NCI-H146 treated with DMSO at 0.1 percent for 48 hours (cell line): ENCODE measurements at regions not wholly inside any gene's neighbourhood (a gene's known extent, or its start where the extent isn't known, plus 50 kb on each side); places are given as distances from the start of the nearest gene placed in this dataset.
"Not testable (repeated sequence)": the region's sequence is repeated elsewhere in the genome, so short reads cannot be mapped to it uniquely, and the experiment has no call there.

Experiments used
- DNase-seq: peaks from one replicate; lab custom pipeline; 2025; ENCODE audit not compliant: unreplicated experiment; lab: John Stamatoyannopoulos, UW

DNA sequence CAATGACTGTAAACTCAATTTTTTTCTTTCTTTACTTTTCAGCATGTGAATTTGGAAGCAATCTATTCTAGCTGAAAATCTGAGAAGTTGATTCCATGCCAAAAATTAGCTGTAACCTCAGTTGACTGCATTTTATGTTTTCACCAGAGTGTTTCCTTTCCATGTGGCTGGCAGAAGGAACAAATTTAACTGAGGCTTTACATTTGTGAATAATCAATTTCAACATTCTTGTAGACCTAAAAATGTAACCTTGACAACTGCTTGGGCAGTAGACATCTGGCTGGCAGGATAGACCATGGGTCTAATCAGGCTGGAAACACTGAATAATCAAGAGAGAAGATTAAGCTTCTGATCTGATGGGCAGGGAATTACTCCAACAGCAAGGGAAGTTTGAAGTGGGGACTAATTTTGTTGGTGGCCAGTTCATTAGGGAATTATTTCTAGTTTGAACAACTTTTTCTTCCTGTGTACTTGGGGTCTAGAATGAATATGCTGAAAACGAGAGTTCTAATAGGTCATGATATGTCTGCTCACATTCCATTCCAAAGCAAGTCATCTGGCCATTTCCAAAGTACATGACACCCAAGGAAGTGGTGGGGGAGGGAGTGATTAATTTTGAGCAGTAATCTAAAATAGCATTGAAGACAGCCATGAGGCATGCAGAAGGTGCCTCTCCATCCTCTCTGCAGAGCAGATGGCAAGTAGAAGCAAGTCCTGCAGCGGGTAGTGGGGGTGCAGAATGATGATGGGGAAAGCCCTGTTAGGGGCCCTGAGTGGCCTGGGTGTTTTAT is 68.2 kb downstream of the ATP23 start:
- no peak for DNase-seq

DNA sequence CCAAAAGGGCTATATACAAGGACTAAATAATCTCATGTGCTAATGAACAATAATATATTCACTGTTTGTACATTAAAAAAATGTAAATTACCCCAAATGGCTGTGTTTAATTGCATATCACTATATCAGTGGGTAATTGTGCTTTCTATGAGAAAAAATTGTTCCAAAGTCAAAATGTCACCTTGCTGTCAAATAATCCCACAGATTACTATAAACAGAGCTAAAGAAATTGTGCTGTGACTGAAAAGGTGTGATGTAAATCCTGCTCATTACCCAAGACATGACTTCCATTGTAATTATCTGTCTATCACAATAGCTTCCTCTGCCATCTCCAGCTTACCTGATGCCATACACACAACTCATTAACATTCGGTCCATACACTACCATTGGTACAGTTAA is 70.3 kb downstream of the ATP23 start:
- DNase-seq: no peak

- DNase-seq: not testable (repeated sequence)
Observed at GRCh38 chr12:58022379-58023020, 81.1 kb downstream of the ATP23 start.

DNA sequence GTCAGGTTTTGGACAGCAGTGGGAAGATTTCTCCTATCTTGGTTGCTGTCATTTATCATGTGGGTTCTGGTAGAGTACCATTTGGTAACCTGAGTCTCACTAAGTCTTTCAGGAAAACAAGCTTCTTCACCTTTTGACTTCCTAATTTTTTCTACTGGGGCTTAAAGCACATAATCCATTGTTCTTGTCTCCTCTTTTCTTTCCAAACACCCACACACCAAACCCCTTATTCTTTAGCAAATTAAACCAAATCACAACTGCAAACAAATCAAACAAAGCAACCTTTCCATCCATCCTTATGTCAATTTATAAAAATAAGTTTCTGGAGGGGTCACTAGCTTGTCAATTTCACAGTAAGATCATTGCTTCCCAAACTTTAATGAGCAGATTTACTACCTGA is 84.1 kb downstream of the ATP23 start:
- no peak for DNase-seq

GRCh38 chr12:58026426-58026825 is 85.1 kb downstream of the ATP23 start:
- no peak for DNase-seq

- DNase-seq: no peak
Observed at GRCh38 chr12:58026897-58027891, 85.8 kb downstream of the ATP23 start.

GRCh38 chr12:58028294-58028693 is 86.9 kb downstream of the ATP23 start:
- DNase-seq: no peak

DNA sequence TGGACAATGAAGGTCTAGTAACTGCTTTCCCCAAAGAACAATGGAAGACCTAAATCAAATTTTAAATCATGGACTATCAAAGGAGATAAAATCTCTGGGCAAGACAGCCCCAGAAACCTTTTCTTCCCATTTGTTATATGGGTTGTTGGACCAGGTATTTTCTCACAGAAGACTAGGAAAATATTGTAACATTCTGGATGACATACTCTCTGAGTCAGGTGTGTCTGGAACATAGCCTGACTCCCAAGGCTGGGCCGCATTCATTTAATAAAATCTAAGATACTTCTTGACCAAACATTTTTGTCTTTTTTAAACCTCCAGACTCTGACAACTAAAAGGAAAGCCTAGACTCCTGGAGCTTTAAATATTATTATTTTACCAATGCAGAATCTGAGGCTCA is 87.9 kb downstream of the ATP23 start:
- DNase-seq: no peak

DNA sequence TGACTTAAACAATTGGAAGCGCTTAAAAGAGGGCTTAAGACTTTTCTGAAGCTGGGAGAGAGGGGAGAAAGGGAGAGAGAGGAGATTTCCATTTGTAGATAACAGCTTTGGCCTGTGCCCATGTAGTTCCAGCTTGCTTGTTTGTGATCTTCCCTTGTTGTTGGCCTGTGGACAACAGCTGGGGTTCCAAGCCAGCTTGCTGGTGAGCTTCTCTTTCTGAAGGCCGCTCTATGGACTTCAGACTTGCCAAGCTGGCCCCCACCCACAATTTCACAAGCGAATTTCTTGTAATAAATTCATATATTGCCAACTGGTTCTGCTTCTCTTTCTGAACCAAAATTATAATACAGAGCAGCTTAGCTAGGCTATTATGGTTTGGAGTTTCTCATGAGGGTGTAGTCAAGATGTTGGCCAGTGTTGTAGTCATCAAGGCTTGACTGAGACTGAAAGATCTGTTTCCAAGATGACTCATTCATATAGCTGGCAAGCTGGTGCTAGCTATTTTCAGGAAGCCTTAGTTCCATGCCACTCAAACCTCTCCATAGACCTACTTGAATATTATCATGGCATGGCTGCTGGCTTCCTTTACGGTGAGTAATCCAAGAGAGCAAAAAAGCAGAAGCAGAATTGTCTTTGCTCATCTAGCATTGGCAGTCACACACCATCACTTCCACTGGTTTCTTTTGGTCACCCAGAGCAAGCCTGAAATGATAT is 89.4 kb downstream of the ATP23 start:
- DNase-seq: no peak

GRCh38 chr12:58032156-58032555 is 90.8 kb downstream of the ATP23 start:
- DNase-seq: no peak

DNA sequence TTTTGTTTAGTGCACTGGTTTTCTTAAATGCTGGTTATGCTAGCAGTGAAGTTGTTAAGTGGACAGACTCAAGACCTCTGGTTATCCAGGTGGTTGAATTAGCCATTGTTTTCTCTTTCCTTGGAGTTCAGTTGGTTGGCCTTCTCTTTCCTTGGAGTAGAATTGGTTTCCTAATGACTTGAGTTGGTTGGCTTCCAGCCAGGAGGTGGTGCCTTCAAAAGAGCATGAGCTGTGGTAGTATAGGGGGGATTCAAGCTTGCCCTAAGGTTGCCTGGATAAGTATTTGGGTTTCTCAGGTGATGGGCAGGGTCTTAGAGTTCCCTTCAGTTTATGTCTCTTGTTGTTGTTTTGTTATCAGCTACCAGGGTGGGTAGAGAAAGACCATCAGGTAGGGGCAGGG is 92.5 kb downstream of the ATP23 start:
- no peak for DNase-seq

DNA sequence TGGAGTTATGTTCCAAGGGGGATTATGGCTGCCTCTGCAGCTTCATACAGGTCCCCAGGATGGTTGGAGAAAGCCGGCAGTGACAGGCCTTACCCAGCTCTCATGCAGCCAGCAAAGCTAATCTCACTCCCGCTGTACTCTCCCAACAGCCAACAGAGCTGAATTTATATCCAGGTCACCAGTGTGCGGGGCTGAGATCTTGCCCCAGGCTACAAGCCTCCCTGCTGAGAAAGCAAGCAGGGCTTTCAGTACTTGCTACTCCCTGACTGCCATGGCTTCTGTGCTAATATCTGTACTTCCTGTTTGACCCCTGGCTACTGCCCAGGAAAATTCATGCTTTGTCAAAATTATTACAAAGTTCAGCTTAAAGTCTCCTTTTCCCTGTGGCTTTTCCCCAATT is 92.9 kb downstream of the ATP23 start:
- no peak for DNase-seq

DNA sequence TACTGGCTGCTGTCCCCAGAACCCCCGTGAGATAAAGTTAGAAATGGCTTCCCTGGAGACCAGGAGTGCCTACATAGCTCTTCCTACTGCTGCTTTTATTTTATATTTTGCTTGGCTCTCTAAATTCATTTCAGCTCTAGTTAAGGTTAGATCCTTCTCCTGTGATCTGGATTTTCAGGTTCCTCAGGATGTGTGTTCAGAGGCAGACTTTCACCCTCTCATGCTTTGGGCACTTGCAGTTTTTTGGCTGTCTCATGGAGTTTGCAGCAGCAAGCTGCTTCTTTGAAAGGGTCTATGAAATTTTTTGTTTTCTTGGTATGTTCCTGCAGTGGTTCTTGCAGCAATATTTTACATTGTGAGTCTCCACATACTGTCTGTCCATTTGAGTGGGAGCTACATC is 93.3 kb downstream of the ATP23 start:
- no peak for DNase-seq

DNA sequence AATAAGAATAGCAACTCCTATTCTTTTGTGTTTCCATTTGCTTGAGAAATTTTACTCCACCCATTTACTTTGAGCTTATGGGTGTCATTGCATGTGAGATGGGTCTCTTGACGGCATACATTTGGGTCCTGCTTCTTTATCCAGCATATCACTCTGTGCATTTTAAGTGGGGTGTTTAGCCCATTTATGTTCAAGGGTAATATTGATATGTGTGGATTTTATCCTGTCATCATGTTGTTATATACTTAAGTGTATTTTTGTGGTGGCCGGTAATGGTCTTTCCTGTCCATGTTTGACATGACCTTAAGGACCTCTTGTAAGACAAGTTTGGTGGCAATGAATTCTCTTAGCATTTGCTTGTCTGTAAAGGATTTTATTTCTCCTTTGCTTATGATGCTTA is 100.1 kb downstream of the ATP23 start:
- DNase-seq: no peak

GRCh38 chr12:58044966-58045365 is 103.6 kb downstream of the ATP23 start:
- no peak for DNase-seq

DNA sequence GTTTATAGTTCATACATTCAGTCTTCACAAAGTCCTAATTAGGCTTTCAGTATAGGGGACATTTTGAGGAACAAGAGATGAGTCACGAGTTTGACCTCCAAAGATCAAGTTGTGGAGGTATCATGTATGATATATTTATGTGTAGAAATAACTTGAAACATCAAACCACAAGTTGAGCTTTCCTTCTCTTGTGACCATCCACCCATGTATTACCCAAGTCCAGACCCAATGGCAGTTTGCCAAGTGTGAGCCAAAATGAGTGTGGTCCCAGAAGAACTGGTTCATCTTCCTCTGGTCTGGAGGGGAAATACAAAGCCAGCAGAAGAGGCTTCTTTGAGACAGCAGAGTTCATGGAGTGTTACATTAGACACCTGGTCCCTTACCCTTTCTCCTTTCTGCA is 104.9 kb downstream of the ATP23 start:
- DNase-seq: no peak

DNA sequence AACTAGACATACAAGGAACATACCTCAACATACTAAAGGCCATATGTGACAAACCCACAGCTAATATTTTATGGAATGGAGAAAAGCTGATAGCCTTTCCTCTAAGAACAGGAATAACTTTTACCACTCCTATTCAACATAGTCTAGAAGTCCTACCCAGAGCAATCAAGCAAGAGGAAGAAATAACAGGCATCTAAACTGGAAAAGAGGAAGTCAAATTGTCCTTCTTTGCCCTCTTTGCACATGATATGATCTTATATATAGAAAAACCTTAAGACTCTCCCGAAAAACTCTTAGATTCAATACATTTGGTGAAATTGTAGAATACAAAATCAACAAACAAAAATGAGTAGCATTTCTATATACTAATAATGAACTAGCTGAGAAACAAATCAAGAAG is 110.0 kb downstream of the ATP23 start:
- DNase-seq: no peak

DNA sequence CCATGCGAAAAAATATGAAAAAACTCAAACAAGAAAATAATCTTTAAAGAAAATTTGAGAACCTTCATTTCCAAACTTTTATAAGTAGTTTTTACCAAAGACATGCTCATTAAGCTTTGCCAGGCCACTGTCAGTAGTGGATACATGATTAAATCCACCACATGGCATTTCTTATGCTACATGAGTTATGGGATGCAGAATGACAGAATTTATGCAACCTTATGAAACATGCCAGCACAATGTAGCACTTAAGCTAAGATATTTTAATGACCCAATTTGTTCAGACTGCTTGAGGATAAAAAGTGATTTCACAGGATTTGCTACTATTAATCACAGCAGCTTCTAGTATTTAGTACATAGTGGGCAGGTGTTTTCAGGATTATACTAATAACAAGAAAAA is 123.3 kb downstream of the ATP23 start:
- DNase-seq: no peak

- no peak for DNase-seq
Observed at GRCh38 chr12:58066296-58066695, 124.9 kb downstream of the ATP23 start.

DNA sequence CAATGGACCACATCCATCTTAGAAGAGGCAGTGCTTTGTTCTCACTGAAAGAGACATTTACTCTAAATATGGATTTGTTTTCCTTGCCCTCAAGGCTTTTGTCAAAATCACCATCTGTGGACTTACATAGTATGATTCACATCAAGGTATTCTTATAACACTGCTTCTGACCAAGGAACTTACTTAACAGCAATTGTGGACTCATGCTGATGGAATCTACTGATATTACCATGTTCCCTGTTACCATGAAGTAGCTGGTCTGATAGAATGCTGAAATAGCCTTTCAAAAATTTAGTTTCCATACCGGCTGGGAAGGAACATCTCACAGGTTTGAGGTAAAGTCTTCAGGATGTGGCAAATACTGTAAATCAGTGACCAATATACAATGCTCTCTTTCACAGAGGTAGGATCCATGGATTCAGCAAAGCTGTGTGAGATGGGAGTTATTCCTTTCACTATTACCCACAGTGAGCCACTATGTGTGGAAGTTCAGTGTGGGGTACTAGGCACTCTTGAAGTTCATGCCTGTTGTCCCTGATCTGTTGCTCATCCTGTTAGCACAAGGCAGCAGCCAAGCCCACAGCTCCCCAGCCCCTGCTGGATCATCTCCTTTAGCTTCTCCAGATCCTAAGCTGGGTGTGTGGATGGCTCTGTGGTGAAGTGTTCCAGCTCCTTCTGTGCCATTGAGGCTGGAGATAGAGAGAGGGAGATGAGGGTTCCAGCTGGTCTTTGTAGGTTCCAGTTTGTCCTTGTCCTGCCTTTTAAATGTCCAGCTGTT is 126.4 kb downstream of the ATP23 start:
- DNase-seq: no peak
